ENCODE measurements at regions not wholly inside any gene's neighbourhood (a gene's known extent, or its start where the extent isn't known, plus 50 kb on each side); places are given as distances from the start of the nearest gene placed in this dataset.

DNA sequence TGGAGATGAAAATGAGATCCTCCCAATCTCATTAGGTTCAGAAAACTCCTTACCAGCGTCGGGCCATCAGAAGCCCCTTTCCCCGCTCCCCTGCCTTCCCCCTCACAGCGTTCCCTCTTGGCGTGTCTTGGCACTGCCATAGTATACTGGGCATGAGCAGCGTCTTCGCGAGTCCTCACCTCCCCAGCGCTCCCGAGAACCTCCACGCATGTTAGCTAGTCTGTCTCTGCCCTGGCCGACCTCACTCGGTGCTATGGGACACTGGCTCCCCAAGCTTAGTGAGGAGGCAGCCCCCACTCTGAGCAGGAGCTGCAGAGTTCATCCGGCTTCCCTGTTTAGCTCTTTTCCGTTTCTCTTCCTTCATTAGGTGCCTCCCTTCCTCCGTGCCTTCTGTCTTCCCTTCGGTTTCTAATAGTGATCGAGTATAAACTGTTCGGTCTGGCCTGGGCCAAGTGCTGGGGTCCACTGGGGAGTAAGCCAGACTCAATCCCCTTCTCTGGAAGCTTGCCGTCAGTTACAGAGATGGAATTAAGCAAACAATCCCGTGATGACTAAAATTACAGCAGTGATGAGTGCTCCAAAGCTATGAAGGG, 63.8 kb upstream of the OPCML start:
- TF ChIP-seq POLR2AphosphoS2 (conservative IDR thresholded peaks at IDR 0.05; ENCODE audit: low read length) (no peak), MAX (IDR thresholded peaks at IDR 0.05) (no peak), EP300 (IDR thresholded peaks at IDR 0.05) (no peak)

All from A549 (cell line).